Mammary epithelial cell (primary cell): ENCODE measurements at regions not wholly inside any gene's neighbourhood (a gene's known extent, or its start where the extent isn't known, plus 50 kb on each side); places are given as distances from the start of the nearest gene placed in this dataset.

ENCODE experiments used
- EZH2 ChIP-seq: IDR thresholded peaks from 2 replicates; pipeline ENCODE4 v1.6.1; 2012; ENCODE audit warnings: low read length, inconsistent platforms, borderline replicate concordance
- TF ChIP-seq, protein P1 (sequence below), 2 donors: IDR thresholded peaks in 1 of 2; conservative IDR thresholded peaks in 1 of 2; 2 replicates each; pipeline ENCODE4 v1.5.1; 2011 to 2012; ENCODE audit warnings: inconsistent platforms in 2 of 2, low read length in 2 of 2, mild to moderate bottlenecking in 2 of 2, control low read depth in 1 of 2, low read depth in 1 of 2; ENCODE audit not compliant: insufficient read depth in 1 of 2; ENCODE audit errors: extremely low read depth in 1 of 2

DNA sequence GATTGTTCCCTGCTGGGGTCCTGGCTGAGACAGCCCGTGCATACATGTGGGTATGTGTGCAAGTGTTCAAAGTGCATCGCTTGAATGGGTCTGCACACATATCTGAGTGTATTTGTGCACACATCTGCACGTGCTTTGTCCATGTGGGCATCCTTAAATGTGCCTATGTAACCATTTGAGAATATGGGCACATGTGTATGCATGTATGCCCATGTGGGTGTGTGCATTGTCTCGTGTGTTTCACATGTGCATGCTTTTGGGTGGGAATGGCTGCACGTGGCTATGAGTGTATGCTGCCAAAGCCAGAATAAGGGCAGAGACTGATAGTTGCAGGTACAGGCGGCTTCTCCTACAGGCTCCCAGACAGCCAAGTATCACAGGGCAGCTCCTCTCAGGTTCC, 107.3 kb downstream of the LHX2 start:
- TF ChIP-seq, protein P1, sequence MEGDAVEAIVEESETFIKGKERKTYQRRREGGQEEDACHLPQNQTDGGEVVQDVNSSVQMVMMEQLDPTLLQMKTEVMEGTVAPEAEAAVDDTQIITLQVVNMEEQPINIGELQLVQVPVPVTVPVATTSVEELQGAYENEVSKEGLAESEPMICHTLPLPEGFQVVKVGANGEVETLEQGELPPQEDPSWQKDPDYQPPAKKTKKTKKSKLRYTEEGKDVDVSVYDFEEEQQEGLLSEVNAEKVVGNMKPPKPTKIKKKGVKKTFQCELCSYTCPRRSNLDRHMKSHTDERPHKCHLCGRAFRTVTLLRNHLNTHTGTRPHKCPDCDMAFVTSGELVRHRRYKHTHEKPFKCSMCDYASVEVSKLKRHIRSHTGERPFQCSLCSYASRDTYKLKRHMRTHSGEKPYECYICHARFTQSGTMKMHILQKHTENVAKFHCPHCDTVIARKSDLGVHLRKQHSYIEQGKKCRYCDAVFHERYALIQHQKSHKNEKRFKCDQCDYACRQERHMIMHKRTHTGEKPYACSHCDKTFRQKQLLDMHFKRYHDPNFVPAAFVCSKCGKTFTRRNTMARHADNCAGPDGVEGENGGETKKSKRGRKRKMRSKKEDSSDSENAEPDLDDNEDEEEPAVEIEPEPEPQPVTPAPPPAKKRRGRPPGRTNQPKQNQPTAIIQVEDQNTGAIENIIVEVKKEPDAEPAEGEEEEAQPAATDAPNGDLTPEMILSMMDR (conservative IDR thresholded peaks at IDR 0.05 in 1 of 2, IDR thresholded peaks at IDR 0.05 in 1 of 2; ENCODE audit: extremely low read depth in 1 of 2, insufficient read depth in 1 of 2, low read depth in 1 of 2, low read length in 2 of 2), result no peak
- TF ChIP-seq EZH2, result no peak
